GM23338 (cell line): ENCODE measurements at regions not wholly inside any gene's neighbourhood (a gene's known extent, or its start where the extent isn't known, plus 50 kb on each side); places are given as distances from the start of the nearest gene placed in this dataset.

ENCODE experiments used
- ATAC-seq: fragments of 200-7000 bp; cut with Tn5 transposase; 3 replicates; pipeline ENCODE4 v1.9.1; 2020
- DNase-seq: peaks from one replicate; pipeline ENCODE4 v3.0.0-alpha.2; 2015; ENCODE audit warnings: low spot score
- H2AFZ ChIP-seq: fragments of 200-600 bp; sonication (generic); 2 replicates; pipeline ENCODE4 v1.8.0; 2016; ENCODE audit warnings: antibody characterized with exemption, mild to moderate bottlenecking, moderate library complexity
- H3F3A ChIP-seq: fragments of 200-600 bp; sonication (generic); replicated peaks from 2 replicates; pipeline ENCODE4 v1.8.0; 2017; ENCODE audit warnings: antibody characterized with exemption, mixed run types, low read depth
- H3K27ac ChIP-seq: fragments of 200-600 bp; sonication (generic); 2 replicates; pipeline ENCODE4 v1.6.1; 2016; ENCODE audit warnings: low read depth
- H3K27me3 ChIP-seq: fragments of 200-600 bp; sonication (generic); 2 replicates; pipeline ENCODE4 v1.8.0; 2016; ENCODE audit warnings: mild to moderate bottlenecking, mixed run types, moderate library complexity; ENCODE audit not compliant: insufficient read depth
- H3K36me3 ChIP-seq: fragments of 200-600 bp; sonication (generic); 2 replicates; pipeline ENCODE4 v1.8.0; 2016; ENCODE audit warnings: mild to moderate bottlenecking; ENCODE audit not compliant: insufficient read depth
- H3K4me1 ChIP-seq: fragments of 200-600 bp; sonication (generic); 2 replicates; pipeline ENCODE4 v1.8.0; 2016; ENCODE audit warnings: mild to moderate bottlenecking, moderate library complexity; ENCODE audit not compliant: insufficient read depth
- H3K4me2 ChIP-seq: fragments of 200-600 bp; sonication (generic); 2 replicates; pipeline ENCODE4 v1.7.1; 2017; ENCODE audit warnings: mixed run types
- H3K4me3 ChIP-seq: fragments of 200-600 bp; sonication (generic); 2 replicates; pipeline ENCODE4 v1.6.1; 2016; ENCODE audit warnings: mixed run types
- H3K79me2 ChIP-seq: fragments of 200-600 bp; sonication (generic); replicated peaks from 2 replicates; pipeline ENCODE4 v1.8.0; 2017; ENCODE audit warnings: mild to moderate bottlenecking; ENCODE audit not compliant: insufficient read depth
- H3K9me2 ChIP-seq: fragments of 200-600 bp; sonication (generic); 2 replicates; pipeline ENCODE4 v1.8.0; 2017; ENCODE audit not compliant: insufficient read depth
- H4K20me1 ChIP-seq: fragments of 200-600 bp; sonication (generic); replicated peaks from 2 replicates; pipeline ENCODE4 v1.8.0; 2017; ENCODE audit warnings: mild to moderate bottlenecking; ENCODE audit not compliant: insufficient read depth
- H3K27ac Mint-ChIP-seq: 2 replicates; pipeline ENCODE4 v1.8.0; 2020; ENCODE audit warnings: inconsistent platforms, mild to moderate bottlenecking, moderate library complexity, mixed read lengths
- H3K27me3 Mint-ChIP-seq: 3 replicates; pipeline ENCODE4 v1.8.0; 2022; ENCODE audit warnings: low read depth, mild to moderate bottlenecking, moderate library complexity, mixed read lengths, inconsistent platforms; ENCODE audit not compliant: insufficient read depth, poor library complexity
- H3K36me3 Mint-ChIP-seq: 3 replicates; pipeline ENCODE4 v1.8.0; 2021; ENCODE audit warnings: low read depth, mild to moderate bottlenecking, inconsistent platforms, moderate library complexity, mixed read lengths
- H3K4me1 Mint-ChIP-seq: 3 replicates; pipeline ENCODE4 v1.8.0; 2020; ENCODE audit warnings: mild to moderate bottlenecking, inconsistent platforms, mixed read lengths
- H3K4me3 Mint-ChIP-seq: 3 replicates; pipeline ENCODE4 v1.8.0; 2021; ENCODE audit warnings: moderate library complexity, mild to moderate bottlenecking, inconsistent platforms, mixed read lengths
- H3K9me3 Mint-ChIP-seq: 3 replicates; pipeline ENCODE4 v1.8.0; 2020; ENCODE audit warnings: moderate library complexity, mild to moderate bottlenecking, inconsistent platforms, mixed read lengths
- CREB1 ChIP-seq: fragments of 250-450 bp; sonication (Bioruptor Pico); IDR thresholded peaks from 2 replicates; pipeline ENCODE4 v1.5.0; 2020; ENCODE audit warnings: low read depth, mild to moderate bottlenecking, moderate library complexity
- EZH2phosphoT487 ChIP-seq: fragments of 200-600 bp; sonication (generic); IDR thresholded peaks from one replicate; pipeline ENCODE4 v1.8.1; 2018; ENCODE audit warnings: antibody characterized with exemption; ENCODE audit not compliant: unreplicated experiment
- JUNB ChIP-seq: IDR thresholded peaks from one replicate; pipeline ENCODE4 v1.6.1; 2016; ENCODE audit warnings: antibody characterized with exemption; ENCODE audit not compliant: unreplicated experiment
- NANOG ChIP-seq: IDR thresholded peaks from 2 replicates; pipeline ENCODE4 v1.6.1; 2016; ENCODE audit warnings: antibody characterized with exemption, borderline replicate concordance
- TF ChIP-seq, protein P1 (sequence below): fragments of 250-450 bp; sonication (Bioruptor Pico); IDR thresholded peaks from 2 replicates; pipeline ENCODE4 v1.5.0; 2020; ENCODE audit warnings: mild to moderate bottlenecking, moderate library complexity
- TF ChIP-seq, protein P2 (sequence below): IDR thresholded peaks from 2 replicates; pipeline ENCODE4 v1.6.1; 2016; ENCODE audit warnings: antibody characterized with exemption
- TF ChIP-seq, protein P3 (sequence below): IDR thresholded peaks from one replicate; pipeline ENCODE4 v1.6.1; 2018; ENCODE audit warnings: antibody characterized with exemption; ENCODE audit not compliant: unreplicated experiment

DNA sequence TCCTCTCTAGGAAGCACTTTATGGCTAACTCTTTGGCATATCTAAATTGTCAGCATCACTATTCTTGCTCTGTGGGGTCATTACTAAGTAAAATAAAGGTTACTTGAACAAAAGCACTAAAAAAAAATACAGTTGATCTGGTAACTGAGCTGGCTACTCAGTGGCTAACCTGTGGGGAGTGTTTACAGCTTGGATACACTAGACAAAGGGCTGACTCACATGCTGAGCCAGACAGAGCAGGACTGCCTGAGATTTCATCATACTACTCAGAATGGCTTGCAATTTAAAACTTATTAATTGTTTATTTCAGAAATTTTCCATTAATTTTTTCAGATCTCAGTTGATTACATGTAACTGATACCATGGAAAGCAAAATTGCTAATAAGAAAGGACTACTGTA is 1690.4 kb upstream of the SLC39A10 start (continued):
- TF ChIP-seq, protein P1, sequence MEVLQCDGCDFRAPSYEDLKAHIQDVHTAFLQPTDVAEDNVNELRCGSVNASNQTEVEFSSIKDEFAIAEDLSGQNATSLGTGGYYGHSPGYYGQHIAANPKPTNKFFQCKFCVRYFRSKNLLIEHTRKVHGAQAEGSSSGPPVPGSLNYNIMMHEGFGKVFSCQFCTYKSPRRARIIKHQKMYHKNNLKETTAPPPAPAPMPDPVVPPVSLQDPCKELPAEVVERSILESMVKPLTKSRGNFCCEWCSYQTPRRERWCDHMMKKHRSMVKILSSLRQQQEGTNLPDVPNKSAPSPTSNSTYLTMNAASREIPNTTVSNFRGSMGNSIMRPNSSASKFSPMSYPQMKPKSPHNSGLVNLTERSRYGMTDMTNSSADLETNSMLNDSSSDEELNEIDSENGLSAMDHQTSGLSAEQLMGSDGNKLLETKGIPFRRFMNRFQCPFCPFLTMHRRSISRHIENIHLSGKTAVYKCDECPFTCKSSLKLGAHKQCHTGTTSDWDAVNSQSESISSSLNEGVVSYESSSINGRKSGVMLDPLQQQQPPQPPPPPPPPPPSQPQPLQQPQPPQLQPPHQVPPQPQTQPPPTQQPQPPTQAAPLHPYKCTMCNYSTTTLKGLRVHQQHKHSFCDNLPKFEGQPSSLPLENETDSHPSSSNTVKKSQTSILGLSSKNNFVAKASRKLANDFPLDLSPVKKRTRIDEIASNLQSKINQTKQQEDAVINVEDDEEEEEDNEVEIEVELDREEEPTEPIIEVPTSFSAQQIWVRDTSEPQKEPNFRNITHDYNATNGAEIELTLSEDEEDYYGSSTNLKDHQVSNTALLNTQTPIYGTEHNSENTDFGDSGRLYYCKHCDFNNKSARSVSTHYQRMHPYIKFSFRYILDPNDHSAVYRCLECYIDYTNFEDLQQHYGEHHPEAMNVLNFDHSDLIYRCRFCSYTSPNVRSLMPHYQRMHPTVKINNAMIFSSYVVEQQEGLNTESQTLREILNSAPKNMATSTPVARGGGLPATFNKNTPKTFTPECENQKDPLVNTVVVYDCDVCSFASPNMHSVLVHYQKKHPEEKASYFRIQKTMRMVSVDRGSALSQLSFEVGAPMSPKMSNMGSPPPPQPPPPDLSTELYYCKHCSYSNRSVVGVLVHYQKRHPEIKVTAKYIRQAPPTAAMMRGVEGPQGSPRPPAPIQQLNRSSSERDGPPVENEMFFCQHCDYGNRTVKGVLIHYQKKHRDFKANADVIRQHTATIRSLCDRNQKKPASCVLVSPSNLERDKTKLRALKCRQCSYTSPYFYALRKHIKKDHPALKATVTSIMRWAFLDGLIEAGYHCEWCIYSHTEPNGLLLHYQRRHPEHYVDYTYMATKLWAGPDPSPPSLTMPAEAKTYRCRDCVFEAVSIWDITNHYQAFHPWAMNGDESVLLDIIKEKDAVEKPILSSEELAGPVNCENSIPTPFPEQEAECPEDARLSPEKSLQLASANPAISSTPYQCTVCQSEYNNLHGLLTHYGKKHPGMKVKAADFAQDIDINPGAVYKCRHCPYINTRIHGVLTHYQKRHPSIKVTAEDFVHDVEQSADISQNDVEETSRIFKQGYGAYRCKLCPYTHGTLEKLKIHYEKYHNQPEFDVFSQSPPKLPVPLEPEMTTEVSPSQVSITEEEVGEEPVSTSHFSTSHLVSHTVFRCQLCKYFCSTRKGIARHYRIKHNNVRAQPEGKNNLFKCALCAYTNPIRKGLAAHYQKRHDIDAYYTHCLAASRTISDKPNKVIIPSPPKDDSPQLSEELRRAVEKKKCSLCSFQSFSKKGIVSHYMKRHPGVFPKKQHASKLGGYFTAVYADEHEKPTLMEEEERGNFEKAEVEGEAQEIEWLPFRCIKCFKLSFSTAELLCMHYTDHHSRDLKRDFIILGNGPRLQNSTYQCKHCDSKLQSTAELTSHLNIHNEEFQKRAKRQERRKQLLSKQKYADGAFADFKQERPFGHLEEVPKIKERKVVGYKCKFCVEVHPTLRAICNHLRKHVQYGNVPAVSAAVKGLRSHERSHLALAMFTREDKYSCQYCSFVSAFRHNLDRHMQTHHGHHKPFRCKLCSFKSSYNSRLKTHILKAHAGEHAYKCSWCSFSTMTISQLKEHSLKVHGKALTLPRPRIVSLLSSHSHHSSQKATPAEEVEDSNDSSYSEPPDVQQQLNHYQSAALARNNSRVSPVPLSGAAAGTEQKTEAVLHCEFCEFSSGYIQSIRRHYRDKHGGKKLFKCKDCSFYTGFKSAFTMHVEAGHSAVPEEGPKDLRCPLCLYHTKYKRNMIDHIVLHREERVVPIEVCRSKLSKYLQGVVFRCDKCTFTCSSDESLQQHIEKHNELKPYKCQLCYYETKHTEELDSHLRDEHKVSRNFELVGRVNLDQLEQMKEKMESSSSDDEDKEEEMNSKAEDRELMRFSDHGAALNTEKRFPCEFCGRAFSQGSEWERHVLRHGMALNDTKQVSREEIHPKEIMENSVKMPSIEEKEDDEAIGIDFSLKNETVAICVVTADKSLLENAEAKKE: no peak
- no peak for TF ChIP-seq EZH2phosphoT487
- no peak for TF ChIP-seq JUNB
- TF ChIP-seq, protein P2, sequence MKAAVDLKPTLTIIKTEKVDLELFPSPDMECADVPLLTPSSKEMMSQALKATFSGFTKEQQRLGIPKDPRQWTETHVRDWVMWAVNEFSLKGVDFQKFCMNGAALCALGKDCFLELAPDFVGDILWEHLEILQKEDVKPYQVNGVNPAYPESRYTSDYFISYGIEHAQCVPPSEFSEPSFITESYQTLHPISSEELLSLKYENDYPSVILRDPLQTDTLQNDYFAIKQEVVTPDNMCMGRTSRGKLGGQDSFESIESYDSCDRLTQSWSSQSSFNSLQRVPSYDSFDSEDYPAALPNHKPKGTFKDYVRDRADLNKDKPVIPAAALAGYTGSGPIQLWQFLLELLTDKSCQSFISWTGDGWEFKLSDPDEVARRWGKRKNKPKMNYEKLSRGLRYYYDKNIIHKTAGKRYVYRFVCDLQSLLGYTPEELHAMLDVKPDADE: no peak
- TF ChIP-seq NANOG: no peak

DNA sequence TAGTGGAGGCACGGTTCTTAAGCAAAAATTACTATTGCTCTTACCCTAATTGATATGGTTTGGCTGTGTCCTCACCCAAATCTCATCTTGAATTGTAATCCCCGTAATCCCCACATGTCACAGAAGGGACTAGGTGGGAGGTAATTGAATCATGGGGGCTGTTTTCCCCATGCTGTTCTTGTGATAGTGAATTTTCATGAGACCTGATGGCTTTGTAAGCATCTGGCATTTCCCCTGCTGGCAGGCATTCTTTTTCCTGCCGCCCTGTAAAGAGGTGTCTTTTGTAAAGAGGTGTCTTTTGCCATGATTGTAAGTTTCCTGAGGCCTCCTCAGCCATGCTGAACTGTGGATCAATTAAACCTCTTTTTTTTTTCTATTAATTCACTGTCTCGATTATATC is 1691.8 kb upstream of the SLC39A10 start:
- peak; percentile 72 for ATAC-seq
- peak; percentile 44 for DNase-seq

More for the DNA sequence above, 1691.8 kb upstream of the SLC39A10 start:
- no peaks in the 10 kb centered on the region for H3F3A ChIP-seq
- Mint-ChIP-seq H3K9me3 (no peaks in the 10 kb centered on the region), H3K36me3 (no peaks in the 10 kb centered on the region), H3K27me3 (no peaks in the 10 kb centered on the region), H3K4me1 (peaks cover 26% of the 10 kb centered on the region), H3K4me3 (no peak overlapping the region), H3K27ac (peak overlapping the region; percentile 96)
- no peak overlapping the region; the same call in 1 of the 2 replicates for H2AFZ ChIP-seq
- no peaks in the 10 kb centered on the region for H3K79me2 ChIP-seq
- H3K4me2 ChIP-seq: no peak overlapping the region
- H3K36me3 ChIP-seq: no peaks in the 10 kb centered on the region
- no peaks in the 10 kb centered on the region for H4K20me1 ChIP-seq
- peak overlapping the region; percentile 73 for H3K27ac ChIP-seq
- H3K4me3 ChIP-seq: no peak overlapping the region
- peaks cover 17% of the 10 kb centered on the region for H3K4me1 ChIP-seq
- no peaks in the 10 kb centered on the region for H3K9me2 ChIP-seq
- H3K27me3 ChIP-seq: no peaks in the 10 kb centered on the region
- TF ChIP-seq CREB1 (CRISPR knock-in tag): no peak
- TF ChIP-seq, protein P3, sequence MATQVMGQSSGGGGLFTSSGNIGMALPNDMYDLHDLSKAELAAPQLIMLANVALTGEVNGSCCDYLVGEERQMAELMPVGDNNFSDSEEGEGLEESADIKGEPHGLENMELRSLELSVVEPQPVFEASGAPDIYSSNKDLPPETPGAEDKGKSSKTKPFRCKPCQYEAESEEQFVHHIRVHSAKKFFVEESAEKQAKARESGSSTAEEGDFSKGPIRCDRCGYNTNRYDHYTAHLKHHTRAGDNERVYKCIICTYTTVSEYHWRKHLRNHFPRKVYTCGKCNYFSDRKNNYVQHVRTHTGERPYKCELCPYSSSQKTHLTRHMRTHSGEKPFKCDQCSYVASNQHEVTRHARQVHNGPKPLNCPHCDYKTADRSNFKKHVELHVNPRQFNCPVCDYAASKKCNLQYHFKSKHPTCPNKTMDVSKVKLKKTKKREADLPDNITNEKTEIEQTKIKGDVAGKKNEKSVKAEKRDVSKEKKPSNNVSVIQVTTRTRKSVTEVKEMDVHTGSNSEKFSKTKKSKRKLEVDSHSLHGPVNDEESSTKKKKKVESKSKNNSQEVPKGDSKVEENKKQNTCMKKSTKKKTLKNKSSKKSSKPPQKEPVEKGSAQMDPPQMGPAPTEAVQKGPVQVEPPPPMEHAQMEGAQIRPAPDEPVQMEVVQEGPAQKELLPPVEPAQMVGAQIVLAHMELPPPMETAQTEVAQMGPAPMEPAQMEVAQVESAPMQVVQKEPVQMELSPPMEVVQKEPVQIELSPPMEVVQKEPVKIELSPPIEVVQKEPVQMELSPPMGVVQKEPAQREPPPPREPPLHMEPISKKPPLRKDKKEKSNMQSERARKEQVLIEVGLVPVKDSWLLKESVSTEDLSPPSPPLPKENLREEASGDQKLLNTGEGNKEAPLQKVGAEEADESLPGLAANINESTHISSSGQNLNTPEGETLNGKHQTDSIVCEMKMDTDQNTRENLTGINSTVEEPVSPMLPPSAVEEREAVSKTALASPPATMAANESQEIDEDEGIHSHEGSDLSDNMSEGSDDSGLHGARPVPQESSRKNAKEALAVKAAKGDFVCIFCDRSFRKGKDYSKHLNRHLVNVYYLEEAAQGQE: no peak
- TF ChIP-seq, protein P2: no peak
- peak; percentile 44; the same call in 1 of the 2 replicates for TF ChIP-seq NANOG
- TF ChIP-seq JUNB: no peak
